Common myeloid progenitor, CD34-positive (primary cell): ENCODE measurements at regions not wholly inside any gene's neighbourhood (a gene's known extent, or its start where the extent isn't known, plus 50 kb on each side); places are given as distances from the start of the nearest gene placed in this dataset.

Experiments
- CTCF ChIA-PET: fragments of 350-600 bp; sonication (Branson Sonifier 250); formaldehyde crosslinking; loops from one replicate; lab custom pipeline; 2021; ENCODE audit warnings: antibody characterized with exemption; lab: Charles Lee
- POLR2A ChIA-PET: fragments of 350-600 bp; sonication (Branson Sonifier 250); formaldehyde crosslinking; loops from one replicate; lab custom pipeline; 2021; ENCODE audit warnings: antibody characterized with exemption; lab: Charles Lee
- DNase-seq, 3 donors: peaks; one replicate each; pipeline versions ENCODE4 v3.0.0 to v3.0.0-alpha.2; 2013
- H3K27ac ChIP-seq, 2 experiments: 1 replicate in 1 of 2; 2 replicates in 1 of 2; pipeline ENCODE4 v1.7.0; 2013; ENCODE audit warnings: inconsistent platforms in 2 of 2, low read length in 2 of 2, mild to moderate bottlenecking in 2 of 2, low read depth in 1 of 2, moderate library complexity in 1 of 2; ENCODE audit not compliant: severe bottlenecking in 2 of 2, insufficient read depth in 1 of 2, poor library complexity in 1 of 2
- H3K27me3 ChIP-seq, 5 experiments: replicated peaks in 2 of 5; 1 replicate in 3 of 5; 2 replicates in 2 of 5; pipeline versions ENCODE4 v1.6.1 to v1.7.0; 2013; ENCODE audit warnings: low read length in 4 of 5, mild to moderate bottlenecking in 2 of 5, moderate library complexity in 2 of 5, inconsistent platforms in 1 of 5; ENCODE audit not compliant: insufficient read depth in 5 of 5, control insufficient read depth in 4 of 5
- H3K36me3 ChIP-seq, 4 experiments: 1 replicate in 2 of 4; 2 replicates in 2 of 4; pipeline versions ENCODE4 v1.6.1 to v1.7.0; 2013; ENCODE audit warnings: low read length in 3 of 4, control low read depth in 1 of 4, mild to moderate bottlenecking in 1 of 4; ENCODE audit not compliant: control insufficient read depth in 4 of 4, insufficient read depth in 4 of 4
- H3K4me1 ChIP-seq, 4 experiments: 1 replicate in 3 of 4; 2 replicates in 1 of 4; pipeline versions ENCODE4 v1.6.1 to v1.7.1; 2013; ENCODE audit warnings: low read length in 3 of 4, mild to moderate bottlenecking in 3 of 4, control low read depth in 1 of 4, inconsistent platforms in 1 of 4, moderate library complexity in 1 of 4; ENCODE audit not compliant: control insufficient read depth in 4 of 4, insufficient read depth in 4 of 4; ENCODE audit errors: control extremely low read depth in 1 of 4
- H3K4me3 ChIP-seq, 7 experiments: 1 replicate in 4 of 7; 2 replicates in 3 of 7; pipeline versions ENCODE4 v1.5.1 to v1.7.0; 2013; ENCODE audit warnings: mild to moderate bottlenecking in 7 of 7, low read length in 6 of 7, moderate library complexity in 6 of 7, inconsistent platforms in 2 of 7, low read depth in 2 of 7, control low read depth in 1 of 7; ENCODE audit not compliant: insufficient read depth in 4 of 7, control insufficient read depth in 1 of 7; ENCODE audit errors: extremely low read depth in 1 of 7
- H3K9me3 ChIP-seq, 5 experiments: 1 replicate in 4 of 5; 2 replicates in 1 of 5; pipeline versions ENCODE4 v1.6.1 to v1.7.1; 2013; ENCODE audit warnings: low read length in 4 of 5, mild to moderate bottlenecking in 2 of 5, inconsistent platforms in 1 of 5, low read depth in 1 of 5, moderate library complexity in 1 of 5; ENCODE audit not compliant: control insufficient read depth in 4 of 5, insufficient read depth in 2 of 5; ENCODE audit errors: control extremely low read depth in 1 of 5
- WGBS: methylation state at CpG from one replicate; pipeline ENCODE4 v1.1.5; 2013; ENCODE audit not compliant: insufficient coverage; 5-methylcytosine and 5-hydroxymethylcytosine counted together

- ChIA-PET POLR2A (no interaction called here), CTCF (interaction anchor here (0.6 kb wide), 1 partner anchor 32 kb away, joined by 3 read pairs; no protein-coding TSS in a partner anchor)
- Histone ChIP-seq H3K27ac (no peak overlapping the region), H3K4me3 (peak overlapping the region in 1 of 7 experiments; percentile 14), H3K9me3 (no peaks in the 10 kb centered on the region), H3K27me3 (no peaks in the 10 kb centered on the region), H3K36me3 (no peaks in the 10 kb centered on the region), H3K4me1 (peaks cover 14 to 43% (median 26%) of the 10 kb centered on the region in 4 experiments)
- DNase-seq: peak in 2 of 3 donors; percentile 22 to 39
- no CpG with 5 or more reads among the region's 2 CpGs for WGBS
These were observed 85.8 kb upstream of the ARHGEF3 start for GRCh38 chr3:56887402-56888025.

- ChIA-PET CTCF (interaction anchor here (0.8 to 1.9 kb wide), 5 partner anchors 8 to 87 kb away, joined by 3 to 6 read pairs (median 4); partner anchors contain the start of gene ARHGEF3), POLR2A (no interaction called here)
- 100% methylated on average over 1 of the region's 6 CpGs for WGBS
- no peaks in the 10 kb centered on the region for H3K27me3 ChIP-seq
- DNase-seq: no peak
- no peak overlapping the region for H3K4me3 ChIP-seq
- peaks cover 0 to 4% (median 0%) of the 10 kb centered on the region in 4 experiments for H3K36me3 ChIP-seq
- no peak overlapping the region for H3K27ac ChIP-seq
- peaks cover 14 to 51% (median 26%) of the 10 kb centered on the region in 4 experiments for H3K4me1 ChIP-seq
- H3K9me3 ChIP-seq: no peaks in the 10 kb centered on the region
These were observed 84.6 kb upstream of the ARHGEF3 start for GRCh38 chr3:56886314-56886713.

- Histone ChIP-seq H3K27ac (no peak overlapping the region), H3K4me3 (no peak overlapping the region), H3K9me3 (no peaks in the 10 kb centered on the region), H3K4me1 (peaks cover 14 to 55% (median 26%) of the 10 kb centered on the region in 4 experiments), H3K27me3 (no peaks in the 10 kb centered on the region), H3K36me3 (peaks cover 0 to 4% (median 0%) of the 10 kb centered on the region in 4 experiments)
- DNase-seq: peak in 1 of 3 donors; percentile 41
- ChIA-PET POLR2A (no interaction called here), CTCF (interaction anchor here (0.7 to 1.9 kb wide), 7 partner anchors 8 to 87 kb away, joined by 3 to 6 read pairs (median 3); partner anchors contain the start of gene ARHGEF3)
- WGBS: 68% methylated on average over 2 of the region's 2 CpGs
These were observed 84.1 kb upstream of the ARHGEF3 start for GRCh38 chr3:56885879-56886278.

DNA sequence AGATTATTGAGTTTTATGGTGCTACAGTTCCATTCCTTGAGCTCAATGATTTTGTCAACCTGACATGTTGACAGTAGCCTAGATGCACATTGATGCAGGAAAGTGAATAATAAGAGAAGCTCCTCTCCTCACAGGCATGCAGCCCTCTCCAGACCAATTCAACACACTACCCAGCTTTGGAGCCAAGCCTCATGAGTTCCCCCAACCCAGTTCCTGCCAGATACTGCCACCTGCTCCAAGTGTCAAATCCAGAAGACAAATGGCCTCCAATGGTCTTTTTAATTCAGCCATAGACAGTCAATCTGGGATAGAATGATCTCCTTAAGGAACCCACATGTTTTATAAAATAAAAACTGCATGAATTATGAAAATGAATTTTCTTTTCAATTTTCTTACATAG lies 83.7 kb upstream of the ARHGEF3 start:
- ChIA-PET POLR2A (no interaction called here), CTCF (interaction anchor here (0.7 to 1.9 kb wide), 5 partner anchors 11 to 87 kb away, joined by 3 to 6 read pairs (median 4); no protein-coding TSS in a partner anchor)
- peak in 2 of 3 donors; percentile 63 to 77 for DNase-seq
- H3K9me3 ChIP-seq: no peaks in the 10 kb centered on the region
- no peak overlapping the region for H3K4me3 ChIP-seq
- no peak overlapping the region for H3K27ac ChIP-seq
- peaks cover 14 to 59% (median 26%) of the 10 kb centered on the region in 4 experiments for H3K4me1 ChIP-seq
- no peaks in the 10 kb centered on the region for H3K27me3 ChIP-seq
- H3K36me3 ChIP-seq: peaks cover 0 to 4% (median 0%) of the 10 kb centered on the region in 4 experiments

DNA sequence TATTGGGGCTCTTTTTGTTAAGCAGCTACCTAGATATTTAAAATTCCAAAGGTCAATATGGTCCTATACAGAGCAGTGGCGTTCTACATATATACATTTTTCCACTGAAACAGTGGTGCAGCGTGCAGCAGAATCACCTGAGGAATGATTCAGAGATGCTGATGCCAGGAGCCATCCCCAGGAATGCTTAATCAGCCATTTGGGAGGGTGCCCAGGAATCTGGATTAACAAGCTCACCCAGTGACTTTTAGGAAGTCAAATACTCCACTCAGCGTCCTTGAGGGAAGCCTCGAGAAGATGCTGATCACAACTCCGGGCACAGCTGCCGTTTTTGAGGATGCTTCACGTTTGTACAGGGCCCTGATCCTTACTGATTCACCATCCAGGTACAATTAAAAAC lies 82.6 kb upstream of the ARHGEF3 start:
- Histone ChIP-seq H3K27me3 (no peaks in the 10 kb centered on the region), H3K36me3 (peaks cover 0 to 4% (median 0%) of the 10 kb centered on the region in 4 experiments), H3K4me3 (no peak overlapping the region), H3K4me1 (peaks cover 14 to 64% (median 28%) of the 10 kb centered on the region in 4 experiments), H3K9me3 (no peaks in the 10 kb centered on the region), H3K27ac (no peak overlapping the region)
- DNase-seq: no peak
- ChIA-PET POLR2A (no interaction called here), CTCF (interaction anchor here (0.9 to 1.5 kb wide), 7 partner anchors 9 to 85 kb away, joined by 3 to 6 read pairs (median 3); no protein-coding TSS in a partner anchor)
- WGBS: 94% methylated on average over 5 of the region's 7 CpGs

GRCh38 chr3:56883828-56884227 lies 82.1 kb upstream of the ARHGEF3 start:
- ChIA-PET CTCF (interaction anchor here (0.7 to 1.5 kb wide), 10 partner anchors 9 to 104 kb away, joined by 3 to 6 read pairs (median 3); no protein-coding TSS in a partner anchor), POLR2A (no interaction called here)
- DNase-seq: no peak
- H3K27ac ChIP-seq: no peak overlapping the region
- no peaks in the 10 kb centered on the region for H3K9me3 ChIP-seq
- H3K36me3 ChIP-seq: peaks cover 0 to 4% (median 0%) of the 10 kb centered on the region in 4 experiments
- no peak overlapping the region for H3K4me3 ChIP-seq
- H3K27me3 ChIP-seq: no peaks in the 10 kb centered on the region
- peaks cover 14 to 59% (median 29%) of the 10 kb centered on the region in 4 experiments for H3K4me1 ChIP-seq

- no peak for DNase-seq
- Histone ChIP-seq H3K36me3 (peaks cover 0 to 4% (median 0%) of the 10 kb centered on the region in 4 experiments), H3K4me3 (no peak overlapping the region), H3K9me3 (no peaks in the 10 kb centered on the region), H3K4me1 (peaks cover 11 to 62% (median 35%) of the 10 kb centered on the region in 4 experiments), H3K27me3 (no peaks in the 10 kb centered on the region), H3K27ac (no peak overlapping the region)
- CTCF ChIA-PET: interaction anchor here (0.7 to 1.2 kb wide), 3 partner anchors 12 to 104 kb away, joined by 3 to 4 read pairs (median 3); no protein-coding TSS in a partner anchor
- POLR2A ChIA-PET: no interaction called here
These were observed 81.1 kb upstream of the ARHGEF3 start for GRCh38 chr3:56882896-56883295.
